ENCODE measurements at regions not wholly inside any gene's neighbourhood (a gene's known extent, or its start where the extent isn't known, plus 50 kb on each side); places are given as distances from the start of the nearest gene placed in this dataset.

- no peak for DNase-seq
Measured at GRCh38 chr15:80308002-80308401, 56.0 kb upstream of the CTXND1 start.

GRCh38 chr15:80309769-80310384, 57.9 kb upstream of the CTXND1 start:
- peak in 1 of 3 donors; percentile 28 for DNase-seq

- no peak for DNase-seq
Measured at GRCh38 chr15:80310776-80311175, 58.8 kb upstream of the CTXND1 start.

- DNase-seq = no peak
Measured at GRCh38 chr15:80315289-80315987, 63.4 kb upstream of the CTXND1 start.

DNA sequence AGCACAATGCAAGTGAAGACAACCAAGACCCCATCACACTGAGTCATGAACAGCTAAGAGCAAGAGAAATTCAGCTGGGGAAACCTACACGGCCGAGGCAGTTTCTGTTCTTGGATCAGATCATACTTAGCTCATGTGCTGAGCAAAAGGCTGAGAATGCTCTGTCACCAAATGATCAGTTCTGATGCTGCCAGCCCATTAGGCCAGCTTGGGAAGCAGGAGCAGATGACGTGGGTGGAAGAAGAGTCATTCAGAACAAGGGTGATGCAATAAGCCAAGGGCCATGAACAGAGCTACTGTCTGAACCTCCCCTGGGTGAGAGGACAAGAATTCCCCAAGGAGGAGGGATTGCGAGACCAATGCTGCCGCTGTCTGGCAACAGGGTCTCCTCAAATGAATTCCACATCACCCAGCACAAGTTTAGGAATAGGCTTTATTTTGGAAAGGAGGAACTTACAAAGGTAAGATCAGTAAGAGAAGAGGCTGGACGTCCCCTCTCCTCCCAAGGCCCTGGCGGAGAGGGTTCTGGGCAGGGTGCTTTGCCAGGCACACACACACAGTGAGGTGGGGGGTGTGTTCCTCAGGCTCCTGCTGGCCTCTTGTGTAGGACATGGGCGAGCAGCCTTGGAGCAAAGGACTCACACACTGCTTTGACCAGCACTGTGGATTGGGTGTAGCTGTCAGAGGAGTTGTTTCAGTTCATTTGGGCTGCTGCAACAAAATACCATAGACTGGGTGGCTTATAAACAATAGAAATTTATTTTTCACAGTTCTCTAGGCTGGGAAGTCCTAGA, 65.6 kb upstream of the CTXND1 start:
- DNase-seq = peak in 1 of 3 donors; percentile 87

GRCh38 chr15:80321853-80322252, 69.8 kb upstream of the CTXND1 start:
- DNase-seq = no peak

DNA sequence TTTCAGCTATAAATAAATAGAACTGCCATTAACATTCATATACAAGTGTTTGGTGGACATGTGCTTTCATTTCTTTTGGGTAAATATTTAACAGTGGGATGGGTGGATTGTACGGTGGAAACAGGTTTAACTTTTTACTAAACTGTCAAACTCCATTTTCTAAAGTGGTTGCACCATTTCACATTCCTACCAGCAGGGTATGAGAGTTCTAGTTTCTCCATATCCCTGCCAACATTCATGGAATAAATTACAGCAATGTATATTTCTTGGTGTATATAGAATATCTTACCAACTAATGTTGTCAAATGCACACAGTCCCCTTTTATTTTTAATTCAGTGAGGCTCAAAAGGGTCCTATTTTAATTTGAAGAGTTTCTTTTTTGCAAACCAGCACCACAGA, 71.3 kb upstream of the CTXND1 start:
- DNase-seq = no peak

- no peak for DNase-seq
Measured at GRCh38 chr15:80324545-80325080, 72.6 kb upstream of the CTXND1 start.

DNA sequence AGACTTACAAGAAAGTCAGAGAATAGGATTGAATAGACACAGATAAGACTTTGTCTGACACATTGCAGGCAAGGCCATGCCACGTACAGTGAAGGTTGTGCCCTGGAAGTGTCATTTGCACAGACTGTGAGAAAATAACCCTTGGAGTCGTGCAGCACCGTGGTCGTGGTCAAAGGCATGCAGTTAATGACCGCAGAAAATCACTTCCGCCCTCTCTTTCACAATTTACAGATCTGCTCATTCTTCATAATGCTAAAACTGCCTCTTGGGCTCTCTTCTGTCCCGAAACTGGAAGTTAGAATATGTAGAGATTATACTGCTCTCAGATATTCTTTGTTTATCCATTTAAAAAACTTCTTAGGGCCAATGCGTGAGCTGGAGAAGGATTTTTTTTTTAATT, 73.2 kb upstream of the CTXND1 start:
- no peak for DNase-seq

GRCh38 chr15:80326270-80326669, 74.3 kb upstream of the CTXND1 start:
- no peak for DNase-seq

GRCh38 chr15:80328496-80328895, 75.7 kb upstream of the ARNT2 start:
- DNase-seq = no peak

- no peak for DNase-seq
Measured at GRCh38 chr15:80331886-80332406, 72.2 kb upstream of the ARNT2 start.

GRCh38 chr15:80333261-80333660, 70.9 kb upstream of the ARNT2 start:
- no peak for DNase-seq

DNA sequence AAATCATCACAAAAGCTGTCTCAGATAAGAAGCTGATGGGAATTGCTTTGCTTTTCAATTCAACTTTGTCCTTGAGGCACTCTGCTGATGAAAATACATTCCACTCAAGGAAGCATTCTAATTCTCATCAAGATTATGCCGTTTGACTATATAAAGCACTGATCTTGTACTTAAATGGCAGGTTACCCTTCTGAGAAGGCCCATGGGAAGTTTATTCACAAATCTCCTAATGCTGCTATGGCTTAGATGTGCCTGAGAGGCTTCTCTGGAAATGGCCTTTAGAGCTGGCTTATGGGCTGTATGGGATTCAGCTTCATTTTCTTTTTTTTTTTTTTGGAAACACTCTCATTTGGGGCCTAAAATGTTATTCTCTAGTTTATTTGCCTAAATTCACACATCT, 69.7 kb upstream of the ARNT2 start:
- DNase-seq = no peak

GRCh38 chr15:80339601-80340000, 64.6 kb upstream of the ARNT2 start:
- DNase-seq = no peak

DNA sequence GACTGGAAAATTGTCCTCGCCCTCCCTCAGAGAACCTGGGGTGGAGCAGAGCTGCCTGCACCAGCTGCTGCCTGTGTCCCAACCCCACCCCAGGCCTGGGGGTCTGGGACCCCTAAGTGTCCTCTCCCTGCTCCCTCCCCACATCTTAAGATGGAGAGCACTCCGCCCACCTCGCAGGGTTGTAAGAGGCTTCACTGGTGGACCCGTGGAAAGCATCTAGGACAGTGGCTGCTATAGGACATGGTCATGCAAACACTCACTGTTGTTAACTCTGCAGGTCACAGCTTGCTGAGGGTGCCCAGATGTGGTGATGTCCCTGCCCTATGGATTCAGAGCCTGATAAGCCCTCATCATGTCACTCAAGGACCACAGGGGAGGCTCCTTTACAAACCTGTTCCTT, 62.0 kb upstream of the ARNT2 start:
- DNase-seq = no peak

DNA sequence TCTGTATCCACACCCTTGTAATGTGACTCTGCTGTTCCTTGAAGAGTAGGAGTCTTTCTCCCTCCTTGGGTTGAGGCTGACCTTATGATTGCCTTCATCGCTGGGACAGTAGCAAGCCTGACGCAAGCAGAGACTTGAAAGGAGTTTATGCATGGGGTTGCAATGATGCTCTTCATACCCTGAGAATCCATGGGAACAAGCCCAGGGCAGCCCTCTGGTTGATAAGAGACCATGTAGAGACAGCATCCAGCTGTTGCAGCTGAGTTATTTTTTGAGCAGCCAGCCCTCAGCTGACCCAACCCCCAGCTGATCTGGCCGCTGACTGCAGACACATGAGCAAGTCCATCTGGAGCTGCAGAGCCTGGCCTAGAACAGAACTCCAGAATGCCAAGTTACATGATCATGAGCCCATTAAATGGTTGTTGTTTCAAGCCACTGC, 60.6 kb upstream of the ARNT2 start:
- peak; percentile 11 to 38 (median 19) for DNase-seq

- DNase-seq = no peak
Measured at GRCh38 chr15:80350941-80351610, 53.1 kb upstream of the ARNT2 start.

Measured in muscle of back (tissue), 3 donors.